ENCODE measurements at regions not wholly inside any gene's neighbourhood (a gene's known extent, or its start where the extent isn't known, plus 50 kb on each side); places are given as distances from the start of the nearest gene placed in this dataset.

DNA sequence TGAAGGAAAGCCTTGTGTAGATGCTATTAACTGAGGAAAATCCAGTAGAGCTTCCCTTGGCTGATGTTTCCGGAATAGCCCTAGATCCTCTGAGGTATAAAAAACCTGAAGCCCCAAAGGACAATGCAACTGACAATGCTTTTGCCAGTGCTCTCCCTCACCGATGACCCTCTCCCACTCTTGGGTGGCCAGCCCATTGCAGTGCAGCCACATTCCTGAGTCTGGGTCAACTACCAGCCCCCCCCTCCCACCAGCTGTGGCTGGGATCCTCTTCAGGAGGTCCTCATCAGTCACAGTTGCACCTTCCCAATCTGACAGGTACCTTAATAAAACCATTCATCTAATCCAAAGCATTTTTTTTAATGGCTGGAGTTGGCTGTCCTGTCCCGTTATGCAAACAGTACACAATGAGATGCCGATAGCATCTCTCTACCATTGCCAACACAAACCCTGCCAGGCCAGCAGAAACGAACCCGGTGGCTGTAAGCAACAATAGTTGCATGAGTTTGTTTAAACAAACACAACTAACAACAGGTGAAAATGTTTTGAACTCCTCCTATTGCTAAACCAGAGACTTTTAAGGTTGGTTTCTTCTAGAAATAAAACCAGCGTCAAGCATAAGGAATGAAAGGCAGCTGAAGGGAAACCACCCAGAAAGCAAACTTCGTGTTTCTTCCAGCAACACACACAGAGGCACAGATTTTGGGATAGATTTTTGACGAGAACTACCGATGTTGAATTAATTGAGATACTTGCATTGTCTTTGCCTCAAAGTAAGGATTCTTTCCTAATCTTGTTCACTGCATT is 128.3 kb upstream of the ARHGEF3 start:
- TF ChIP-seq CTCF (IDR thresholded peaks at IDR 0.05) (no peak), POLR2A (IDR thresholded peaks at IDR 0.05) (no peak)
